Tibial nerve (tissue), 4 donors: ENCODE measurements at regions not wholly inside any gene's neighbourhood (a gene's known extent, or its start where the extent isn't known, plus 50 kb on each side); places are given as distances from the start of the nearest gene placed in this dataset.

ENCODE experiments used
- DNase-seq, 2 donors: peaks; one replicate each; pipeline ENCODE4 v3.0.0-alpha.2; 2019; ENCODE audit warnings: low spot score in 2 of 2
- H3K27ac ChIP-seq, 4 donors: fragments of 200-600 bp; sonication (generic) in 3 of 4; one replicate each; pipeline ENCODE4 v1.5.1; 2017 to 2019; ENCODE audit warnings: mild to moderate bottlenecking in 1 of 4
- H3K27me3 ChIP-seq, 2 donors: fragments of 200-600 bp; sonication (generic) in 1 of 2; one replicate each; pipeline versions ENCODE4 v1.5.1 to v1.6.0; 2017 to 2019
- H3K36me3 ChIP-seq, 3 donors: fragments of 200-600 bp; sonication (generic); one replicate each; pipeline ENCODE4 v1.5.1; 2018 to 2019
- H3K4me1 ChIP-seq, 4 donors: fragments of 200-600 bp; sonication (generic) in 3 of 4; one replicate each; pipeline ENCODE4 v1.5.1; 2017 to 2019
- H3K4me3 ChIP-seq, 4 donors: fragments of 200-600 bp; sonication (generic) in 3 of 4; one replicate each; pipeline ENCODE4 v1.5.1; 2017 to 2019; ENCODE audit warnings: mild to moderate bottlenecking in 1 of 4, moderate library complexity in 1 of 4
- H3K9me3 ChIP-seq, 4 donors: fragments of 200-600 bp; sonication (generic) in 3 of 4; one replicate each; pipeline ENCODE4 v1.5.1; 2017 to 2019
- CTCF ChIP-seq, 5 experiments: fragments of 200-600 bp in 3 of 5; fragments of 450-650 bp in 2 of 5; sonication (generic) in 3 of 5; IDR thresholded peaks; one replicate each; pipeline ENCODE4 v1.5.1; 2016 to 2019; ENCODE audit warnings: antibody characterized with exemption in 5 of 5, mild to moderate bottlenecking in 3 of 5, moderate library complexity in 2 of 5
- EP300 ChIP-seq, 2 donors: sonication (generic); formaldehyde crosslinking; IDR thresholded peaks; one replicate each; pipeline ENCODE4 v1.6.1; 2017; ENCODE audit warnings: antibody characterized with exemption in 2 of 2, mild to moderate bottlenecking in 1 of 2
- POLR2A ChIP-seq, 2 donors: fragments of 450-650 bp; IDR thresholded peaks; one replicate each; pipeline ENCODE4 v1.6.1; 2017; ENCODE audit warnings: antibody characterized with exemption in 2 of 2, mild to moderate bottlenecking in 2 of 2, moderate library complexity in 2 of 2
- WGBS, 2 donors: methylation state at CpG; one replicate each; pipeline ENCODE4 v1.1.5; 2018; 5-methylcytosine and 5-hydroxymethylcytosine counted together

GRCh38 chr4:108398836-108399235 lies 221.5 kb upstream of the RPL34 start:
- no peaks in the 10 kb centered on the region for H3K9me3 ChIP-seq
- WGBS, 2 donors = 75 to 76% methylated on average over 7 of the region's 7 CpGs
- peaks cover 0 to 9% (median 0%) of the 10 kb centered on the region in 4 donors for H3K4me1 ChIP-seq
- no peaks in the 10 kb centered on the region for H3K27me3 ChIP-seq
- no peak for DNase-seq
- no peak for TF ChIP-seq EP300 (IDR thresholded peaks at IDR 0.05)
- TF ChIP-seq CTCF (IDR thresholded peaks at IDR 0.05) = no peak
- H3K4me3 ChIP-seq = no peak overlapping the region
- no peaks in the 10 kb centered on the region for H3K36me3 ChIP-seq
- peak overlapping the region in 2 of 4 donors; percentile 49 to 61 for H3K27ac ChIP-seq

GRCh38 chr4:108398316-108398715 lies 222.1 kb upstream of the RPL34 start:
- Histone ChIP-seq H3K4me1 (peaks cover 0 to 9% (median 0%) of the 10 kb centered on the region in 4 donors), H3K27me3 (no peaks in the 10 kb centered on the region), H3K36me3 (no peaks in the 10 kb centered on the region), H3K9me3 (no peaks in the 10 kb centered on the region), H3K27ac (no peak overlapping the region), H3K4me3 (no peak overlapping the region)
- TF ChIP-seq EP300 (IDR thresholded peaks at IDR 0.05) (no peak), POLR2A (IDR thresholded peaks at IDR 0.05) (no peak), CTCF (IDR thresholded peaks at IDR 0.05) (no peak)
- 69 to 73% methylated on average over 11 of the region's 11 CpGs for whole genome bisulfite sequencing, 2 donors
- no peak for DNase-seq

GRCh38 chr4:108397850-108398249 lies 222.5 kb upstream of the RPL34 start:
- WGBS, 2 donors = 89 to 91% methylated on average over 5 of the region's 5 CpGs
- no peak for TF ChIP-seq POLR2A (IDR thresholded peaks at IDR 0.05)
- no peak for TF ChIP-seq EP300 (IDR thresholded peaks at IDR 0.05)
- Histone ChIP-seq H3K4me1 (peaks cover 0 to 9% (median 0%) of the 10 kb centered on the region in 4 donors), H3K4me3 (no peak overlapping the region), H3K27ac (no peak overlapping the region), H3K36me3 (no peaks in the 10 kb centered on the region), H3K27me3 (no peaks in the 10 kb centered on the region), H3K9me3 (no peaks in the 10 kb centered on the region)
- DNase-seq = no peak

DNA sequence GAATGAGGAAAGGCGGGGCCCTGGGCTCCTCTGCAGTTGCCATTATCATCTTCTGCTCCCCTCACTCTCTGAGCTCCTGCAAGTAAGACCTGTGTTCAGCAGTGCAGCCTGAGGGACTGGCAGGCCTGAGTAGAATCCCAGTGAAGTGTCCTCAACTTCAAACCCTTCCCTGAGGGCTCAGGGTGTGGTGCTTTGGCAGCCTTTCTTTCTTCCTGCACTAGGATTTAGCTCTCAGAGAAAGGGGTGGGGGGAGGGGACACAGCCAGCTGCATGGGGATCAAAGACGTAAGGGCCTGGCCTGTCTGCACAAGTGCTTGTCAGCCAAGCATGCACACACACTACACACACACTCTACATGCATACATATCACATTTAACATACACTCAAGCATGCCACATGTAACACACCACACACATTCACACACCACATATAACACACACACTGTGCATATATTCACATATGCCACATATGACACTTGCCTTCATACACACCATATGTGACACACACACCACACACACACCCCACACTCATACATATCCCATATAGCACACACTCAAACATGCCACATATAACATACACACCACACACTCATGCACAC lies 223.4 kb upstream of the RPL34 start:
- H3K4me3 ChIP-seq = no peak overlapping the region
- 68 to 69% methylated on average over 2 of the region's 2 CpGs for WGBS, 2 donors
- DNase-seq = no peak
- TF ChIP-seq EP300 (IDR thresholded peaks at IDR 0.05) (no peak), CTCF (IDR thresholded peaks at IDR 0.05) (no peak), POLR2A (IDR thresholded peaks at IDR 0.05) (no peak)
- H3K27ac ChIP-seq = no peak overlapping the region
- H3K27me3 ChIP-seq = no peaks in the 10 kb centered on the region
- H3K4me1 ChIP-seq = peaks cover 0 to 9% (median 0%) of the 10 kb centered on the region in 4 donors
- no peaks in the 10 kb centered on the region for H3K9me3 ChIP-seq
- H3K36me3 ChIP-seq = no peaks in the 10 kb centered on the region

DNA sequence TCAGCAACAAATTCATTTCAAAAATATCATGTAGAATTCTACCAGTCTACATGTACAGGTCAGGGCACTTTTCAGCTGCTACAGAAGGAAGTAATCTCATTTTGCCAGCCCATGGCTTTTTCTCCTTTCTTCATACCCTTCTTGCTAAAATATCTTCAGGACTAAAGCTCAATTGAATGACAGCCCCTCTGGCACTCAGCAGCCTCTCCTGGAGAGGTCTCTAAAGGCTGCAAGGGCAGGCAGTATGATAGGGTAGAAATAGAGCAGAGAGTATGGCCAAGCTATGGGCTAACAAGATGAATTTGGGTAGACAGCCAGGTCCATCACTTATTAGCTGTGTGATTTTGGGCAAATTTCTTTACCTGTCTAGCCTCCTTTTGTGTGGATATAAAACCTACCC lies 224.6 kb upstream of the RPL34 start:
- no peak for DNase-seq
- TF ChIP-seq EP300 (IDR thresholded peaks at IDR 0.05) = no peak
- no peak for TF ChIP-seq POLR2A (IDR thresholded peaks at IDR 0.05)
- no peak for TF ChIP-seq CTCF (IDR thresholded peaks at IDR 0.05)
- H3K27me3 ChIP-seq = no peaks in the 10 kb centered on the region
- H3K4me3 ChIP-seq = no peak overlapping the region
- no peaks in the 10 kb centered on the region for H3K36me3 ChIP-seq
- H3K27ac ChIP-seq = no peak overlapping the region
- H3K9me3 ChIP-seq = no peaks in the 10 kb centered on the region
- H3K4me1 ChIP-seq = peaks cover 0 to 9% (median 0%) of the 10 kb centered on the region in 4 donors
